HL-60 (cell line): ENCODE measurements at regions not wholly inside any gene's neighbourhood (a gene's known extent, or its start where the extent isn't known, plus 50 kb on each side); places are given as distances from the start of the nearest gene placed in this dataset.

Experiments
- CTCF ChIP-seq: IDR thresholded peaks from one replicate; pipeline ENCODE4 v1.5.1; 2011; ENCODE audit warnings: low read length, control low read depth, inconsistent platforms; ENCODE audit not compliant: insufficient read depth
- GABPA ChIP-seq: IDR thresholded peaks from 2 replicates; pipeline ENCODE4 v1.6.1; 2012; ENCODE audit warnings: low read depth
- POLR2AphosphoS5 ChIP-seq: IDR thresholded peaks from 2 replicates; pipeline ENCODE4 v1.6.1; 2012; ENCODE audit warnings: low read depth
- REST ChIP-seq: IDR thresholded peaks from 2 replicates; pipeline ENCODE4 v1.6.1; 2012; ENCODE audit warnings: low read depth; ENCODE audit not compliant: insufficient replicate concordance

GRCh38 chr7:63071920-63072319 lies 926.7 kb upstream of the ZNF722 start:
- no peak for TF ChIP-seq CTCF
- no peak for TF ChIP-seq REST
- TF ChIP-seq POLR2AphosphoS5, result no peak
- TF ChIP-seq GABPA, result no peak
